ENCODE measurements at regions not wholly inside any gene's neighbourhood (a gene's known extent, or its start where the extent isn't known, plus 50 kb on each side); places are given as distances from the start of the nearest gene placed in this dataset.

GRCh38 chr2:64860276-64860885 is 128.8 kb upstream of the SLC1A4 start:
- DNase-seq (ENCODE audit: extremely low read depth, low read depth): no peak
- TF ChIP-seq CTCF (IDR thresholded peaks at IDR 0.05; ENCODE audit: low read depth, low read length): no peak

- no peak for TF ChIP-seq CTCF (IDR thresholded peaks at IDR 0.05; ENCODE audit: low read depth, low read length)
- DNase-seq (ENCODE audit: extremely low read depth, low read depth): no peak
These were observed 128.3 kb upstream of the SLC1A4 start for GRCh38 chr2:64860936-64861335.

GRCh38 chr2:64861452-64862397 is 127.5 kb upstream of the SLC1A4 start:
- no peak for TF ChIP-seq CTCF (IDR thresholded peaks at IDR 0.05; ENCODE audit: low read depth, low read length)
- DNase-seq (ENCODE audit: extremely low read depth, low read depth): no peak

- no peak for DNase-seq (ENCODE audit: extremely low read depth, low read depth)
- TF ChIP-seq CTCF (IDR thresholded peaks at IDR 0.05; ENCODE audit: low read depth, low read length): no peak
These were observed 126.6 kb upstream of the SLC1A4 start for GRCh38 chr2:64862623-64863022.

- TF ChIP-seq CTCF (IDR thresholded peaks at IDR 0.05; ENCODE audit: low read depth, low read length): no peak
- DNase-seq (ENCODE audit: extremely low read depth, low read depth): no peak
These were observed 125.9 kb upstream of the SLC1A4 start for GRCh38 chr2:64863097-64863820.

GRCh38 chr2:64865073-64865830 is 123.9 kb upstream of the SLC1A4 start:
- DNase-seq (ENCODE audit: extremely low read depth, low read depth): peak; percentile 39
- peak; percentile 25 for TF ChIP-seq CTCF (IDR thresholded peaks at IDR 0.05; ENCODE audit: low read depth, low read length)

Measured in AG09319 (cell line).